ENCODE measurements at regions not wholly inside any gene's neighbourhood (a gene's known extent, or its start where the extent isn't known, plus 50 kb on each side); places are given as distances from the start of the nearest gene placed in this dataset.

DNA sequence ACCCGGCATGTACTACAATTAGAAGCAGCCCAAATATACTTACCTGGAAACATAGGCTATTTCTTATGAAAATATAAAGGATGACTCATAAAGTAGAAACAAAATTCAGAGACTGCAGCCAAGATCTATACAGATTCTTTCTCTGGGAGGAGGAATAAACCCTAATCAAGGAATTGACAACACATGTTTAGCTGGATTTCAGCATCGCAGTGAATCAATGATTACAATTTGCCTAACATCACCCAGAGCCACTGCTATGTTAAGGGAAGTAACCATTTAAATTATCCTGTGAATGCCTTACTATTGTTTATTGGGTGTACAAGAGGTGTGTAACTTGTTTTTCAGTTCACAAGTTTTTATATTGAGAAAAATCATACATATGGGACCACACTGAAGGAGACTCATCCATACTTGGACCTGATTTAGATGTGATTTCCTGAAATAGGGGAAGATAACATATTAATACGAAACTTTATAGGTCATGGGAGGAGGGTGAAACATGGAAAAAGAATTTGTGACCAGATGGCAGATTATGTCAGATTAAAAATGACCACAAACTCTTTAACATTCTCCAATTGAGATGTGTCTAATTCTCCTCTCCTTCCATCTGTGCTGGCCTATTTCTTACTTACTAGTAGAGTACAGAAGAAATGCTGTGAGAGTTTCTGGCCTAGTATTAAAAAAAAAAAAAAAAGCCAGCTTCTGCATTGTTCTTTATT lies 1168.4 kb downstream of the SLITRK1 start:
- no peak for TF ChIP-seq CTCF (IDR thresholded peaks at IDR 0.05; ENCODE audit: insufficient read depth, low read length, poor library complexity, severe bottlenecking)
- H3K4me3 ChIP-seq (ENCODE audit: low read depth, low read length) = no peak overlapping the region
- DNase-seq (ENCODE audit: low read depth) = no peak
- H3K36me3 ChIP-seq (ENCODE audit: control insufficient read depth, insufficient read depth, low read length) = no peaks in the 10 kb centered on the region
- H3K27me3 ChIP-seq (ENCODE audit: control insufficient read depth, insufficient read depth, low read length) = no peaks in the 10 kb centered on the region

DNA sequence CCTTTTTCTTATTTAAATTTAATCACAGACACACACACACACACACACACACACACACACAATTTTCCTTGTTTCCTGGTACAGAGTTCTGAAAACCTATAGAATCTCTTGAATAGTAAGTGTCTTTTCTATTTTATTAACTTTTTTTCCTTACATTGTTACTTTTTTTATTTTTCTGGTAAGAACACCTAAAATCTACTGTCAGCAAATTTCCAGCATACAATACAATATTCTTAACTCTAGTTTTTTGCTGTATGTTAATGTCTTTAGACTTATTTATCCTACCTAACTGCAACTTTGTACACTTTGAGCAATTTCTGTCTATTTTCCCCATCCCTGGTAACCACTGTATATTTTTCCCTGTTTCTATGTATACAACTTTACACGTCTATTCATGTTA lies 1179.8 kb downstream of the SLITRK1 start:
- Histone ChIP-seq H3K36me3 (ENCODE audit: control insufficient read depth, insufficient read depth, low read length) (no peaks in the 10 kb centered on the region), H3K4me3 (ENCODE audit: low read depth, low read length) (no peak overlapping the region), H3K27me3 (ENCODE audit: control insufficient read depth, insufficient read depth, low read length) (no peaks in the 10 kb centered on the region)
- no peak for TF ChIP-seq CTCF (IDR thresholded peaks at IDR 0.05; ENCODE audit: insufficient read depth, low read length, poor library complexity, severe bottlenecking)
- DNase-seq (ENCODE audit: low read depth) = no peak

DNA sequence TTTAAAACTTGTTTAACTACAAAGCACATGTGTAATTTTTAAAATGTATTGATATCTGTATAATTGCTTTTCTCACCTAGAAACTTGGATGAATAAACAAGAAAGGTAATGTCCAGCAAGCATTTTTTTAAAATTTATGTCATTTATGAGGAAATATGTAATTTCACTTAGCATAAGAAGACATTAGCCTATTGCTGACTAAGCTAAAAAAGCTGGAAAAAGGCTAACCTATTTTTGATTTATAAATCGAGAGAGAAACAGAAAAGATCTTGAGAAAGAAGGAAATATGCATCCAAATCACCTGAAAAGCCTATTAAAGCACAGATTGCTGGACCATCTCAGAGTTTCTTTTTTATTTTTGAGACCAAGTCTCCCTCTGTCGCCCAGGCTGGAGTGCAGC lies 1181.3 kb downstream of the SLITRK1 start:
- DNase-seq (ENCODE audit: low read depth) = no peak

DNA sequence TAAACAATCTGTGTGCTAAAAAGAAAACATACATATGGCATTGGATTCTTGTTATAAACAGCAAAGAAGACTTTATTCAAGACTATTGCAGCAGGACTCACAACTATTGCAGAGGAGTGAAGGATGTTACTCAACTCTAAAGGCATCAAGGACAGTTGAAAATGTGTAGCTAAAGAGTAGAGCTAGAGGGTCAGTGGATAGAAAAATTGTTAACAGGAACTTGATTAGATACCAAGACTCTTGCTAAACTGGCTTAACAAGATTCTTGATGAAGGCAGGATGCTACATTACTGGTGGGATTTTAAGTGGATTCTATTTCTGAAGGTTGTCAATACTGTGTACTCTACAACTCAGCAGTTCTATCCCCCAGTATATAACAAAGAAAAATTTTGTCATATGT lies 1183.3 kb downstream of the SLITRK1 start:
- no peaks in the 10 kb centered on the region for H3K36me3 ChIP-seq (ENCODE audit: control insufficient read depth, insufficient read depth, low read length)
- no peaks in the 10 kb centered on the region for H3K27me3 ChIP-seq (ENCODE audit: control insufficient read depth, insufficient read depth, low read length)
- no peak overlapping the region for H3K4me3 ChIP-seq (ENCODE audit: low read depth, low read length)
- no peak for DNase-seq (ENCODE audit: low read depth)
- no peak for TF ChIP-seq CTCF (IDR thresholded peaks at IDR 0.05; ENCODE audit: insufficient read depth, low read length, poor library complexity, severe bottlenecking)

More for the DNA sequence above, 1181.3 kb downstream of the SLITRK1 start:
- Histone ChIP-seq H3K27me3 (ENCODE audit: control insufficient read depth, insufficient read depth, low read length) (no peaks in the 10 kb centered on the region), H3K36me3 (ENCODE audit: control insufficient read depth, insufficient read depth, low read length) (no peaks in the 10 kb centered on the region), H3K4me3 (ENCODE audit: low read depth, low read length) (no peak overlapping the region)
- TF ChIP-seq CTCF (IDR thresholded peaks at IDR 0.05; ENCODE audit: insufficient read depth, low read length, poor library complexity, severe bottlenecking) = no peak

DNA sequence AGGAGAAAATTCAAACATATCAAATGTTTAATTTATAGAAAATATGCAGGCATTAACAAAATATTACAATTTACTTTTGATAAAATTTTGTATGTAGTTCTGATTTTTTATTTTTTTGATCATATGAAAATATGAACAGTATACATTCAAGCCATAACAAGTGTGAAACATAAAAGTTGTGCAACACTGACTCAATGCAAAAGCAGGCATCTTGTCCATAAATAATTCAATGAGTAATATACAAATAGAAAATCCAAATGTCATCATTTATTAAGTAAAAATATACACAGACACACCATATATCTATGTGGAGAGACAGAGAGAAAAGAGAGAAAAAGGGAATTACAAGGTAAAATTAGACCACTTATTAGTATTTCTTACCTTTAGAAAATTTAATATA lies 1183.9 kb downstream of the SLITRK1 start:
- TF ChIP-seq CTCF (IDR thresholded peaks at IDR 0.05; ENCODE audit: insufficient read depth, low read length, poor library complexity, severe bottlenecking) = no peak
- H3K36me3 ChIP-seq (ENCODE audit: control insufficient read depth, insufficient read depth, low read length) = no peaks in the 10 kb centered on the region
- no peak for DNase-seq (ENCODE audit: low read depth)
- H3K4me3 ChIP-seq (ENCODE audit: low read depth, low read length) = no peak overlapping the region
- no peaks in the 10 kb centered on the region for H3K27me3 ChIP-seq (ENCODE audit: control insufficient read depth, insufficient read depth, low read length)

DNA sequence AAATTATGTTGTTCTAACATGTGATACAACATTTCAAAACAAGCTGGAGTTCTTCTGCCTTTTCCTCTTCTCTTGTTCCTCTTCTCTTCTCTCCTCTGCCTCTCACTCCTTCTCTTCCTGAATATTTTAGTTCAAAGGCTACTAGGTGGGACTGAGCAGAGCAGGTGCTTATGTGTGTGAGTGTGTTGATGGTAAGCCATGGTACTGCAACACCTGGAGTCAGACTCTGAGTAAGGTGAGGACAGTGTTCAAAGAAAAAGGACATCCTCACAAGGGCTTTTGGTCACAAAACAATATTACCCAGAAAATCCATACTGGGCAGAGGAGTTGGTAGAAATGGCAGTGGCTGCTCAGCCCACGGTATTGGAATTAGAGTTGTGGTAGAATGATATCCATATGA lies 1188.7 kb downstream of the SLITRK1 start:
- no peak for DNase-seq (ENCODE audit: low read depth)
- no peak for TF ChIP-seq CTCF (IDR thresholded peaks at IDR 0.05; ENCODE audit: insufficient read depth, low read length, poor library complexity, severe bottlenecking)
- Histone ChIP-seq H3K4me3 (ENCODE audit: low read depth, low read length) (no peak overlapping the region), H3K27me3 (ENCODE audit: control insufficient read depth, insufficient read depth, low read length) (no peaks in the 10 kb centered on the region), H3K36me3 (ENCODE audit: control insufficient read depth, insufficient read depth, low read length) (no peaks in the 10 kb centered on the region)
